GM21423 (cell line): ENCODE measurements at regions not wholly inside any gene's neighbourhood (a gene's known extent, or its start where the extent isn't known, plus 50 kb on each side); places are given as distances from the start of the nearest gene placed in this dataset.
"Not testable (repeated sequence)": the region's sequence is repeated elsewhere in the genome, so short reads cannot be mapped to it uniquely, and the experiment has no call there.

Source experiments
- ATAC-seq: cut with Tn5 transposase; IDR thresholded peaks from one replicate; pipeline ENCODE4 v1.9.1; 2021; ENCODE audit warnings: mild to moderate bottlenecking, moderate library complexity; ENCODE audit not compliant: unreplicated experiment

GRCh38 chr19:23984911-23985310 lies 70.2 kb downstream of the ZNF726 start:
- not testable (repeated sequence) for ATAC-seq

GRCh38 chr19:23986623-23987022 lies 71.9 kb downstream of the ZNF726 start:
- no peak for ATAC-seq

DNA sequence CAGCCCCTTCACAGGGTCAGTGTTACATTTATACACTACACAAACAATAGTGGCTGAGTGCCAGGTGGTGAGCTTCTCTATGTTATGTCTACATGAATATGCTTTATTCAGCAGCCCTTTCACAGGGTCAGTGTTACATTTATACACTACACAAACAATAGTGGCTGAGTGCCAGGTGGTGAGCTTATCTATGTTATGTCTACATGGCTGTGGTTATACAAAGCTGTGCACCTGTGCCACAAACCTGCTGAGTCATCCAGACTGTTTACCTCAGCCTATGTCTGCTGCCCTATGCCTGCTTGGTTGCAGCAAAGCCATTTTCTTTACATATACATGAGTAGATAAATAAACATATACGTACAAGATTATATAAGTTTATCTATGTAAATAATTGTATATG lies 76.5 kb downstream of the ZNF726 start:
- no peak for ATAC-seq

DNA sequence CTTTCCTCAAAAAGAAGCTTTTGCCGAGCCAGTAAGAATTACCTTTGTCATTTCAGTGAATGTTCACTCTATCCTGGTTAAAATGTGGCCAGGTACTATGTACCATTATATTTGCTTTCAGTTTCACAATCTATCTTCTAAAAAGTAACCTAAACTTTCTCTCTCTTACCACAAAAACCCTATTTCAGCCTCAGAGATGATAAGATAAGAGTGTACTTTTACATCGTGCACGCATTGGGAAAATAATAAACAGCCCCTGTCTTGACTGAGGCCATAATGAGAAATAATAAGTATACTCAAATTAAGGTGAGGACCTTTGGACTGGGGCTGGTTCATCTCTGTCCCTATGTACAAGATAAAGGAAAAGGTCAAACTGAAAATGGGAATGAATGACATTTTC lies 77.7 kb downstream of the ZNF726 start:
- no peak for ATAC-seq

- no peak for ATAC-seq
These were observed 78.8 kb downstream of the ZNF726 start for GRCh38 chr19:23993440-23993839.

- no peak for ATAC-seq
These were observed 81.9 kb downstream of the ZNF726 start for GRCh38 chr19:23996549-23996948.

DNA sequence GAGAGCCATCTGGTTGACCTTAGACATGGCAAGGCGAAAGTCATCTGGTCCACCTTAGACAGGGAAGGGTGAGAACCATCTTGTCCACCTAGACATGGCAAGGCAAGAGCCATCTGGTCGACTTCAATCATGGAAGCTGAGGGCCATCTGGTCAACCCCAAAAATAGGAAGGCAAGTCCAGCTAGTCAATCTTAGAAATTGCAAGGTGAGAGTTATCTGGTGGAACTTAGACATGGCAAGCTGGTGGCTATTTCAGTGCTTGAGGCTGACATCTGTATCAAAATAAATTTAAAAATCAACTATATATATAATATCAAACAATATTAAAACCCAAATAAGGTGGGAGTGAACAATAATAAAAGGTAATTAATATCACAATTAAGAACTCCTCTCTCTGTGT lies 83.9 kb downstream of the ZNF726 start:
- ATAC-seq, result no peak

- ATAC-seq, result no peak
These were observed 85.3 kb downstream of the ZNF726 start for GRCh38 chr19:23999821-24000610.

DNA sequence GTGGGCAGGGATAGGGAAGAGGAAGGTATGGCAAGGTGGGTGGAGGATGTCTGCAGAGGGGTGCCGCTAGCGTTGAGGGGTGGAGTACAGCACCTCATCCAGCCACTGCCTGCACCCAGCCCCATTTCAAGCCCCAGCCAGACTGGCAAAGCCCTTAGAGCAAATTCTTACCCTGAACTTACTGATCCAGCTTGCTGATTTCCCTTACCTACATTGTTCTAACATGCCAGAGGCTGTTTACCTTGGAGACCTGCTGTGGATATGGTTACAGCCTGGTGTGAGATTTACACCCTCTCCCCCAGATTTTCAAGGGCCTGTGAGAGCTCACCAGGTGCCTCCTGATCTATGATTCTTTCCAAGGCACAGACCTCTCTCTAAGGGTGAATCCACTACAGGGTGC lies 86.0 kb downstream of the ZNF726 start:
- ATAC-seq, result no peak

DNA sequence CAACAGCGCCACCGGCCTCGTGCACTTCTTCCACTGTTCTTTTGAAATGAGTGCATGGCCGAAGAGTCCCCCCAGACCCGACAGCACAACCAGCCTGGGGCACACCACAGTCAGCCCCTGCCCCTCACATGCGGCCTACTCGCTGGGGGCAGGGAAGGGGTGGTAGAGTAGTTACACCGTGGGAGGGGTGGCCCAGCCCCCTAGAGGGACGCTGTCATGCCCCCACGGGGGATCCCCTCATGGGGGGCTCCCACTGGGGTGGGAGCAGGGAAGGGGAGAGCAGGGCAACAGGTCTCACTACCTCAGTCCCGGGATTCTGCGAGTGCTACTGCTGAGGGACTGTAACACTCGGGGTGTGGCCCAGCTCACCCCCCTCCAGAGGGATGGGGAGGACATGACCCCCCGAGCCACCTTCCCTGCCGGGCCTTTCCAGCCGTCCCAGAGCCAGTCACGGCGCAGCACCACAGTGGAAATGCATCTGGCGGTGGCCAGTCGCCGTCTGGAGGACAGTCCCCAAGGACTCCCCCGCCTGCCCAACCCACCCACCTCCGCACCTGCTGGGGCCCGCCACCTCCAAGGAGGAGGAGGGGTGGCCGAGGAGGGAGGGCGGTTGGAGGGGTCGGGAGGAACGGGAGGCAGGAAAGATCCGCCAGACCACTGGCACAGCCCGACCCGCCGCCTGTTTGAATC lies 84.6 kb upstream of the ZNF254 start:
- ATAC-seq, result no peak

- ATAC-seq, result no peak
These were observed 83.5 kb upstream of the ZNF254 start for GRCh38 chr19:24003537-24003936.

GRCh38 chr19:24004166-24004565 lies 82.8 kb upstream of the ZNF254 start:
- ATAC-seq, result no peak

DNA sequence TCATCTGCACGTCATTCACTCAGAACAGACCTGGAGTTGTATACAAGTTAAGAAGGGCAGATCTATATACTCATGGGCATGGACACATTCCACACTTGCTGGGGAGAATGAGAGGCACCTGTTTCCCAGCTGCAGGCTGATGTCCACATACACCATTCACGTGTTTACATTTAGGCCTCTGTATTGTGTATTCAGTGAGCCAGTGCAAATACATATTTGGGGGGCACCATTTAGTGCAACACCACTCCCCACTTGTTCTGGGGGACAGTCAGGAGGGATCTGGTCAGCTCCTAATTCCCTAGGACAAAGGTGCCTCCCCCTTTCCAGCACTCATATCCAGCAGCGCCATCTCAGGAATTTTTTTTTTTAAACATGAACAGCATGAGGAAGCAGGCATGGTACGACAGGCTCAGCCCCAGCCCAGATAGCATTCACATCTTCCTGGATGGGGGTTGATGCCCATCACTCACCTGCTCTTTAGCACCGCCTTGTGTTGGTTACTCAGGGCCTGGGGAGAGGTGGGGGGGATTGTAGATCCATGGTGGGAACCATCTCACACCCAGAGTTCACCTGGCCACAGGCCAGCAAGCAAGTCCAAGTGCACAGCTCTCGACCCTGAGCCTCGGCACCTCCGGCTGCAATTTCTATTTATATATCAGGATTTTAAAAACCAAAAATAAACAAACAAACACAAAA lies 56.9 kb upstream of the ZNF254 start:
- no peak for ATAC-seq

GRCh38 chr19:24032651-24033050 lies 54.3 kb upstream of the ZNF254 start:
- no peak for ATAC-seq

DNA sequence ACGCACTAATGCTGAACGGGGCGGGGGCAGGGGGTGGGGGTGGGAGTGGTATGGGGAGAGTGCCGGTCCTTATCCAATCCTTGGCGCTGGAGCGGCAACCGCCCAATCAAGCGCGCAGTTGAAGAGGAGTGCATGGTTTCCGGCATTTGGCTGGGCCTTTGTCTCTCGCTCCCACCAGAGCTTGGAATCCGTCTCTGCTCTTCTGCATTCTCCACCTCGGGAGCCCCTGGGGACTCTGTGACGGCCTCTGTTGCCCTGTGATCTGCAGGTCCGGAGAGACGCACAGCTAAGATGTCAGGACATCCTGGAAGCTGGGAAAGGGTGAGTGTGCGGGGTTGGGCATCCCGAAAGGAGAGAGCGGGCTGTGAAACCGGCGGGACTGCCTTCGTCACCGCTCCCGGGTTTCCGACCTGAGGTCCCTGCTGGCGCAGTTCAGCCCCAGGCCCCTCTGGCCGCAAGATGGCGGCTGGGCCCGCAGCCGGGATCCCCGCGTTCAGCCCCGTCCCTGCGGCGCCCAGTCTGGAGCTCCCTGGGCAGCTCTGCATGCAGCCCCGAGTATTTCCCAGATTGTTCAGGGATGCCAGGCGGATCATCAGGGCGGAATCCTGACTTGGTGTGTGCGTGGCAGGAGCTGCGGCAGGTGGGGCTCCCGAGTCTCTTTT lies 53.6 kb upstream of the ZNF254 start:
- peak; percentile 94 for ATAC-seq

DNA sequence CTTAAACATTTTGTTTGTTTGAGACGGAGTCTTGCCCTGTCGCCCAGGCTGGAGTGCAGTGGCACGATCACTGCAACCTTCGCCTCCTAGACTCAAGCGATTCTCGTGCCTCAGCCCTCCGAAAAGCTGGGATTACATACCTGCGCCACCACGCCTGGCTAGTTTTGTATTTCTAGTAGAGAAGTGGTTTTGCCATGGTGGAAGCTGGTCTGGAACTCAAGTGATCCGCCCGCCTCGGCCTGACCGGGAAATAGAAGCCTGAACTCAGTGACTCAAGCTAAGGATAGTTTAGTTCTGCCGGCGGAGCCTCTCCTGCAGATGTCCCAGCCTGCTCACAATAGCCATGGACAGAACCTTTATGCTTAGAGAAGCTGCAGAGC lies 53.0 kb upstream of the ZNF254 start:
- ATAC-seq, result no peak

DNA sequence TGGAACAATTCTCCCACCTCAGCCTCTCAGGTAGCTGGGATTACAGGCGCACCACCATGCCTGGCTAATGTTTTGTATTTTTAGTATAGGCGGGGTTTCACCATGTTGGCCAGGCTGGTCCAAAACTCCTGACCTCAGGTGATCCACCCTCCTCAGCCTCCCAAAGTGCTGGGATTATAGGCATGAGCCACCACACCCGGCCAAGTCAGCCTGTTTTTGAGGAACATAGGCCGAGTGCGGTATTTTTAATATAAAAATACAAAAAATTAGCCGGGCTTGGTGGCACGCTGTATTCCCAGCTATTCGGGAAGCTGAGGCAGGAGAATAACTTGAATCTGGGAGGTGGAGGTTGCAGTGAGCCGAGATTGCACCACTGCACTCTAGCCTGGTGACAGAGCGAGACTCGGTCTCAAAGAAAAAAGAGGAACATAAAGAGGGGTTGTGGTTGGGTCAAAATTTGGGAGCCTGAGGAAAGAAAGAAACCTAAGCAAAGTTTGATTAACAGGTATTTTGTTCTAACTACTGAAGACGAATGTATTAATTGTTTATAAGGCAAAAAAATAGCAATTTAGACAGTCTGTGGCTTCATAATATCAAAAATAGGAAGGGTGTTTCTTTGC lies 51.6 kb upstream of the ZNF254 start:
- not testable (repeated sequence) for ATAC-seq
